22Rv1 (cell line): ENCODE measurements at regions not wholly inside any gene's neighbourhood (a gene's known extent, or its start where the extent isn't known, plus 50 kb on each side); places are given as distances from the start of the nearest gene placed in this dataset.
A peak's percentile ranks its signal among the peaks of the same experiment; 100 is the strongest.

Experiments used
- H3K27ac ChIP-seq: fragments of 450-650 bp; 2 replicates; pipeline ENCODE4 v1.5.1; 2017
- ZFX ChIP-seq: fragments of 450-650 bp; IDR thresholded peaks from 2 replicates; pipeline ENCODE4 v1.6.1; 2017; ENCODE audit warnings: antibody characterized with exemption, borderline replicate concordance
- TF ChIP-seq, protein P1 (sequence below): fragments of 450-650 bp; IDR thresholded peaks from 2 replicates; pipeline ENCODE4 v1.5.1; 2017; ENCODE audit warnings: mild to moderate bottlenecking

- H3K27ac ChIP-seq, result no peak overlapping the region
- TF ChIP-seq, protein P1, sequence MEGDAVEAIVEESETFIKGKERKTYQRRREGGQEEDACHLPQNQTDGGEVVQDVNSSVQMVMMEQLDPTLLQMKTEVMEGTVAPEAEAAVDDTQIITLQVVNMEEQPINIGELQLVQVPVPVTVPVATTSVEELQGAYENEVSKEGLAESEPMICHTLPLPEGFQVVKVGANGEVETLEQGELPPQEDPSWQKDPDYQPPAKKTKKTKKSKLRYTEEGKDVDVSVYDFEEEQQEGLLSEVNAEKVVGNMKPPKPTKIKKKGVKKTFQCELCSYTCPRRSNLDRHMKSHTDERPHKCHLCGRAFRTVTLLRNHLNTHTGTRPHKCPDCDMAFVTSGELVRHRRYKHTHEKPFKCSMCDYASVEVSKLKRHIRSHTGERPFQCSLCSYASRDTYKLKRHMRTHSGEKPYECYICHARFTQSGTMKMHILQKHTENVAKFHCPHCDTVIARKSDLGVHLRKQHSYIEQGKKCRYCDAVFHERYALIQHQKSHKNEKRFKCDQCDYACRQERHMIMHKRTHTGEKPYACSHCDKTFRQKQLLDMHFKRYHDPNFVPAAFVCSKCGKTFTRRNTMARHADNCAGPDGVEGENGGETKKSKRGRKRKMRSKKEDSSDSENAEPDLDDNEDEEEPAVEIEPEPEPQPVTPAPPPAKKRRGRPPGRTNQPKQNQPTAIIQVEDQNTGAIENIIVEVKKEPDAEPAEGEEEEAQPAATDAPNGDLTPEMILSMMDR, result peak; percentile 19; the same call in 1 of the 2 replicates
- TF ChIP-seq ZFX, result no peak
These were observed 113.5 kb downstream of the DHX15 start for GRCh38 chr4:24470666-24471485.

DNA sequence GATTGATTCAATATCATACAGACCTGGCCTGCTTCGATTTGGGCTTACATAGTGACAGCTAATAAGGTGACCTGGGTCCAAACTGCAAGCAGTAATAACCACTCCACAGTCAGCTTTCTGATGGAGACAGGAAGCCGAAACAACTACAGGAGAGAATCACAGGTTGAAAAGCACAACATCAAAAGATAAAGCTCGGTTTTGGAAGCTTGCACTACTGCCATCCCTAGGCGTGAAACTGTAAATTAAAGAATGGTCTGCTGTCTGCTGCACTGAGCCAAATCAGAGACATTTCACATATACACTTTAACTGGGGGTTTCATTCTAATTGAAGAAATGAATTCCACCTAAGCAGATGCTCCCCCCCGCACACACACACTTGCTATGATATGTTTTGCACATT is 116.3 kb downstream of the DHX15 start:
- H3K27ac ChIP-seq, result no peak overlapping the region
- no peak for TF ChIP-seq ZFX
- TF ChIP-seq, protein P1, result no peak

GRCh38 chr4:24464566-24464965 is 119.8 kb downstream of the DHX15 start:
- no peak for TF ChIP-seq ZFX
- TF ChIP-seq, protein P1, result no peak
- H3K27ac ChIP-seq, result no peak overlapping the region

- TF ChIP-seq ZFX, result no peak
- TF ChIP-seq, protein P1, result no peak
- H3K27ac ChIP-seq, result no peak overlapping the region
These were observed 127.9 kb downstream of the DHX15 start for GRCh38 chr4:24456431-24456830.

DNA sequence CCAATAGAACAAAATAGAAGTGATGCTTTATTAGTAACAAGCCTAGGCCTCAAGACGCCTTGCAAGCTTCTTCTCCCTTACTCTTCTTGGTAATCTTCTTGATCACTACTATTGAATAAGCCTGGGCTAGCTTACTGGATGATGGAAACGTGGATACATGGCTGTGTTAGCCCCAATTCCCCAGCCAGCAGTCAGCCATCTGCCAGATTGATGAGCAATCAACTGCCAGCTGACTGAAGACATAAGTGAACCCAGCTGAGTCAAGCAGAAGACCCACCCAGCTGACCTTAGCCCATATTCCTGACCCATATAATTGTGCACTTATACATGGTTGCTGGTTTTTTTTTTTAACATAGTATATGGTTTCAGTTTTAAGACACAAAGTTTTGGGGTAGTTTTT is 130.4 kb downstream of the DHX15 start:
- H3K27ac ChIP-seq, result no peak overlapping the region
- TF ChIP-seq ZFX, result no peak
- TF ChIP-seq, protein P1, result no peak

DNA sequence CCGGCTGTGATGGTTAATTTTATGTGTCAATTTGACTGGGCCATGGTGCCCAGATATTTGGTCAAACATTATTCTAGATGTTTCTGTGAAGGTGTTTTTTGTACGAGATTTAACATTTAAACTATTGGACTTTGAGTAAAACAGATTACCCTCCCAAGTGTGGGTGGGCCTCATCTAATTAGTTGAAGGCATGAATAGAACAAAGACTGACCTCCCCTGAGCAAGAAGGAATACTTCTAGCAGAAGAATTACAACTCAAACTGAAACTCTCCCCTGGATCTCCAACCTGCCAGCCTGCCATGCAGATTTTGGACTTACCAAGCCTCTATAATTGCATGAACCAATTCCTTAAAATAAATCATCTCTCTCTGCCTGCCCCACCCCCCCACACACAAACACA is 132.5 kb downstream of the DHX15 start:
- TF ChIP-seq, protein P1, result no peak
- no peak for TF ChIP-seq ZFX

DNA sequence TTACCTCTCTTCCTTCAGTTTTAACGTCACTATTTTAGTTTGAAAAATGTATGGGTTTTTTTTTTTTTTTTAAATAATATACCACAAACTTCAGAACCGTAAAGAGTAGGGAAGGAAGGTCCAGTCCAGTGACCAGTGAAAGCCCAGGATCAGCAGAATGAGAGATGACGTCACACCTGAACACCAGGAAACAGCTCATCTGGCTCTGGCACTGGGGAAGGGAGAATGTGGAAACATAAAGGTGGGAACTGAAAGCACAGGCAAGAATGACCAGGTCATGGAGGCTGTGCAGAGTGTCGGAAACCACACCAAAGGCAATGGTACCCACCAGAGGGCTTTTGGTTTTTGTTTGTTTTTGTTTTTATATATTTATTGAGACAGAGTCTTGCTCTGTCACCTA is 141.2 kb downstream of the DHX15 start:
- no peak for TF ChIP-seq ZFX
- TF ChIP-seq, protein P1, result no peak
- H3K27ac ChIP-seq, result no peak overlapping the region

More for the DNA sequence above, 132.5 kb downstream of the DHX15 start:
- no peak overlapping the region for H3K27ac ChIP-seq
